ENCODE measurements at regions not wholly inside any gene's neighbourhood (a gene's known extent, or its start where the extent isn't known, plus 50 kb on each side); places are given as distances from the start of the nearest gene placed in this dataset.
A peak's percentile ranks its signal among the peaks of the same experiment; 100 is the strongest.

DNA sequence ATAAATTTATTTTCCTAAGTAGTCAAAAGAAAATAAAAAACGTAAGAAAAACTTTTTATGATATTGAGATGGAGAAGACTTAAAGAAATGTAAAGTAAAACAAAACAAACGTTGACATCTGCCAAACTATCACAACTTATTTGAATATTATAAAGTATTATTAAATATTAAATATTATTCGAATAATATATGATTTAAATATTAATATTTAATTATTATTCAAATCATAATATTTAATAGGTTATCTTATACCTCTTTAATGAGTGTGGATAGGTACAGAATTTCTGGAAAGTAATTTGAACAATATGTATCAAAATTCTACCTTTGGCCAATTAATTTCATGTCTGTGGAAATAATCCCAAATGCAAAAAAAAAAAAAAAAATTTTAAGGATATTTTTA lies 278.7 kb downstream of the RAD51AP2 start:
- Histone ChIP-seq H3K9me3 (ENCODE audit: low read length) (no peaks in the 10 kb centered on the region), H3K4me2 (ENCODE audit: low read length) (no peak overlapping the region), H3K27me3 (ENCODE audit: insufficient read depth, low read depth, low read length) (no peaks in the 10 kb centered on the region), H4K20me1 (ENCODE audit: insufficient read depth) (no peaks in the 10 kb centered on the region), H3K27ac (ENCODE audit: low read length) (no peak overlapping the region), H3K36me3 (ENCODE audit: insufficient read depth, low read length) (no peaks in the 10 kb centered on the region), H3K9ac (ENCODE audit: low read length) (no peak overlapping the region), H3K4me3 (ENCODE audit: low read length) (no peak overlapping the region), H3K79me2 (replicated peaks; ENCODE audit: insufficient read depth, low read length) (no peaks in the 10 kb centered on the region), H3F3A (ENCODE audit: insufficient read depth, low read length, poor library complexity, severe bottlenecking) (no peaks in the 10 kb centered on the region), H3K9me2 (ENCODE audit: insufficient read depth, low read length) (no peaks in the 10 kb centered on the region), H2AFZ (ENCODE audit: low read depth, low read length) (no peak overlapping the region)
- TF ChIP-seq POLR2AphosphoS5 (IDR thresholded peaks at IDR 0.05): no peak
- no peak for TF ChIP-seq TAF1 (IDR thresholded peaks at IDR 0.05; ENCODE audit: low read depth)

DNA sequence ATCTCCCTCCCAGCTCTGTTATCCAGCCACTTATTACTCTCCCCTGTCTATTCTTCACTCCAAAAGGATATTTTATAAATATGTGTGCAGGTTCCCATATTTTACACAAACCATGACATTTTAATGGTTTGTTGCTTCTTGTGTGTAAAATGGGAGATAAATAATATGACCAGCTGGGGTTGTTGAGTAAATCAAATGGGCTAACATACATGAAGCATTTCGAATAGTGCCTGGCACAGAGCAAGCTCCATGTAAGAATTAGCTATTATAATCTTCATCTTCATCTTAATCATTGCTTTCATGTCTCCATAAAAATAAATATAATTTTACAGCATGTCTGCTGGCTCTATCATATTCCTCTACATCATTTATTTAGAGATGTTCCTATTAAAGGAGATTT lies 283.1 kb downstream of the RAD51AP2 start:
- TF ChIP-seq RAD21 (conservative IDR thresholded peaks at IDR 0.05) (no peak), POLR2AphosphoS5 (IDR thresholded peaks at IDR 0.05) (no peak), SMC3 (conservative IDR thresholded peaks at IDR 0.05; ENCODE audit: poor library complexity) (no peak)
- TF ChIP-seq, protein P1, sequence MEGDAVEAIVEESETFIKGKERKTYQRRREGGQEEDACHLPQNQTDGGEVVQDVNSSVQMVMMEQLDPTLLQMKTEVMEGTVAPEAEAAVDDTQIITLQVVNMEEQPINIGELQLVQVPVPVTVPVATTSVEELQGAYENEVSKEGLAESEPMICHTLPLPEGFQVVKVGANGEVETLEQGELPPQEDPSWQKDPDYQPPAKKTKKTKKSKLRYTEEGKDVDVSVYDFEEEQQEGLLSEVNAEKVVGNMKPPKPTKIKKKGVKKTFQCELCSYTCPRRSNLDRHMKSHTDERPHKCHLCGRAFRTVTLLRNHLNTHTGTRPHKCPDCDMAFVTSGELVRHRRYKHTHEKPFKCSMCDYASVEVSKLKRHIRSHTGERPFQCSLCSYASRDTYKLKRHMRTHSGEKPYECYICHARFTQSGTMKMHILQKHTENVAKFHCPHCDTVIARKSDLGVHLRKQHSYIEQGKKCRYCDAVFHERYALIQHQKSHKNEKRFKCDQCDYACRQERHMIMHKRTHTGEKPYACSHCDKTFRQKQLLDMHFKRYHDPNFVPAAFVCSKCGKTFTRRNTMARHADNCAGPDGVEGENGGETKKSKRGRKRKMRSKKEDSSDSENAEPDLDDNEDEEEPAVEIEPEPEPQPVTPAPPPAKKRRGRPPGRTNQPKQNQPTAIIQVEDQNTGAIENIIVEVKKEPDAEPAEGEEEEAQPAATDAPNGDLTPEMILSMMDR (IDR thresholded peaks at IDR 0.05; ENCODE audit: poor library complexity, severe bottlenecking): no peak

DNA sequence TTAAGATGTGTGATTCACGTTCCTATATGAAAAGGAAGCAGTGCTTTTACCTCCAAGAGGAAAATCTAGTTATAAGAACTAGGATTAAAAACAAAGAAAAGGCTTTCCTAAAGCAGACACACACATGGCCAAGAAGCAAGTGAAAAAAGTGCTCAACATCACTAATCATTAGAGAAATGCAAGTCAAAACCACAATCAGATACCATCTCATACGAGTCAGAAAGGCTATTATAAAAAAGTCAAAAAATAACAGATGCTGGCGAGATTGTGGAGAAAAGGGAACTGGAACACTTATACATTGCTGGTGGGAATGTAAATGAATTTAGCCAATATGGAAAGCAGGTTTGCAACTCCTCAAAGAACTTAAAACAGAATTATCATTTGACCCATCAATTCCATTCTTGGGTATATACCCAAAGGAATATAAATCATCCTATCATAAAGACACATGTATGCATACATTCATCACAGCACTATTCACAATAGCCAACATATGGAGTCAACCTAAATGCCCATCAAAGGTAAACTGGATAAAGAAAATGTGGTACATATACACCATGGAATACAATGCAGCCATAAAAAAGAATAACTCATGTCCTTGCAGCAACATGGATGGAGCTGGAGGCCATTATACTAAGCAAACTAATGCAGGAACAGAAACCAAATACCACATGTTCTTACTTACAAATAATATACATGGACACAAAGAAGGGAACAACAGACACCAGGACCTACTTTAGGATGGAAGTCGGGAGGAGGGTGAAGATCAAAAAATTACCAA lies 285.3 kb downstream of the RAD51AP2 start:
- H3K4me3 ChIP-seq (ENCODE audit: low read length): no peak overlapping the region
- no peaks in the 10 kb centered on the region for H3K36me3 ChIP-seq (ENCODE audit: insufficient read depth, low read length)
- H3K9ac ChIP-seq (ENCODE audit: low read length): no peak overlapping the region
- H3K27ac ChIP-seq (ENCODE audit: low read length): no peak overlapping the region
- TF ChIP-seq SMC3 (conservative IDR thresholded peaks at IDR 0.05; ENCODE audit: poor library complexity): no peak
- H2AFZ ChIP-seq (ENCODE audit: low read depth, low read length): no peak overlapping the region
- no peaks in the 10 kb centered on the region for H3F3A ChIP-seq (ENCODE audit: insufficient read depth, low read length, poor library complexity, severe bottlenecking)
- no peaks in the 10 kb centered on the region for H3K9me2 ChIP-seq (ENCODE audit: insufficient read depth, low read length)
- H4K20me1 ChIP-seq (ENCODE audit: insufficient read depth): no peaks in the 10 kb centered on the region
- H3K79me2 ChIP-seq (replicated peaks; ENCODE audit: insufficient read depth, low read length): no peaks in the 10 kb centered on the region
- no peak overlapping the region for H3K4me2 ChIP-seq (ENCODE audit: low read length)
- no peaks in the 10 kb centered on the region for H3K9me3 ChIP-seq (ENCODE audit: low read length)
- no peaks in the 10 kb centered on the region for H3K27me3 ChIP-seq (ENCODE audit: insufficient read depth, low read depth, low read length)

More for the DNA sequence above, 283.1 kb downstream of the RAD51AP2 start:
- Histone ChIP-seq H3K9me2 (ENCODE audit: insufficient read depth, low read length) (no peaks in the 10 kb centered on the region), H3K9me3 (ENCODE audit: low read length) (no peaks in the 10 kb centered on the region), H3K9ac (ENCODE audit: low read length) (no peak overlapping the region), H2AFZ (ENCODE audit: low read depth, low read length) (no peak overlapping the region), H3K4me3 (ENCODE audit: low read length) (no peak overlapping the region), H3F3A (ENCODE audit: insufficient read depth, low read length, poor library complexity, severe bottlenecking) (no peaks in the 10 kb centered on the region), H3K79me2 (replicated peaks; ENCODE audit: insufficient read depth, low read length) (no peaks in the 10 kb centered on the region), H4K20me1 (ENCODE audit: insufficient read depth) (no peaks in the 10 kb centered on the region), H3K27me3 (ENCODE audit: insufficient read depth, low read depth, low read length) (no peaks in the 10 kb centered on the region), H3K4me2 (ENCODE audit: low read length) (no peak overlapping the region), H3K27ac (ENCODE audit: low read length) (no peak overlapping the region), H3K36me3 (ENCODE audit: insufficient read depth, low read length) (no peaks in the 10 kb centered on the region)

DNA sequence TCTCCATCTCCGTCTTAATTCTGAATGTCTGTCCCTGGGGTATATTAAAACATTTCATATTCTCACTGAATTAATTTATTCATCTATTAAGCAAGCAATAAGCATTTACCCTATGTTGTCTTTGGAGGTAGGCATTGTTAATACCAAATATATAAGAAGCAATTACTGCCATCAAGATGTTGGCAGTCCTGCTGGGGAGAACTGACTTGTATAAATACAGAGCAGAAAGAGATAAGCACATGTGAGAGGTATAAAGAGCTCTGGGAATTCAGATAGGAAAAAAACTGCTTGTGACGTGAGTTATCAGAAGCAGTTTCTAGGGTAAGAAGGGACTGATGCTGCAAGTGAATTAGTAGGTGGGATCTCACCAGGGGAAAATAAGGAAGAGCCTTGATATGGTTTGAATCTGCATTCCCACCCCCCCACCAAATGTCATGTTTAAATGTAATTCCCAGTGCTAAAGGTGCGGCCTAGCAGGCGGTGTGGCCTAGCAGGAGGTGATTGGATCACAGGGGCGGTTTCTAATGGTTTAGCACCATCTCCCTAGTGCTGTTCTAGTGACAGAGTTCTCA lies 286.8 kb downstream of the RAD51AP2 start:
- no peaks in the 10 kb centered on the region for H3K27me3 ChIP-seq (ENCODE audit: insufficient read depth, low read depth, low read length)
- no peak overlapping the region for H3K9ac ChIP-seq (ENCODE audit: low read length)
- H3K4me3 ChIP-seq (ENCODE audit: low read length): peak overlapping the region; percentile 30
- H3K36me3 ChIP-seq (ENCODE audit: insufficient read depth, low read length): no peaks in the 10 kb centered on the region
- H3K27ac ChIP-seq (ENCODE audit: low read length): peak overlapping the region; percentile 47
- no peaks in the 10 kb centered on the region for H3K79me2 ChIP-seq (replicated peaks; ENCODE audit: insufficient read depth, low read length)
- no peak overlapping the region for H3K4me2 ChIP-seq (ENCODE audit: low read length)
- H3K9me2 ChIP-seq (ENCODE audit: insufficient read depth, low read length): no peaks in the 10 kb centered on the region
- no peaks in the 10 kb centered on the region for H3F3A ChIP-seq (ENCODE audit: insufficient read depth, low read length, poor library complexity, severe bottlenecking)
- H2AFZ ChIP-seq (ENCODE audit: low read depth, low read length): no peak overlapping the region
- H3K9me3 ChIP-seq (ENCODE audit: low read length): no peaks in the 10 kb centered on the region
- H4K20me1 ChIP-seq (ENCODE audit: insufficient read depth): no peaks in the 10 kb centered on the region
- TF ChIP-seq POLR2AphosphoS5 (IDR thresholded peaks at IDR 0.05): peak; percentile 56
- TF ChIP-seq EP300 (conservative IDR thresholded peaks at IDR 0.05; ENCODE audit: poor library complexity, severe bottlenecking): peak; percentile 32
- TF ChIP-seq SMC3 (conservative IDR thresholded peaks at IDR 0.05; ENCODE audit: poor library complexity): no peak
- no peak for TF ChIP-seq TAF1 (IDR thresholded peaks at IDR 0.05; ENCODE audit: low read depth)

Data from neural cell (in vitro differentiated cells).